ENCODE measurements at regions not wholly inside any gene's neighbourhood (a gene's known extent, or its start where the extent isn't known, plus 50 kb on each side); places are given as distances from the start of the nearest gene placed in this dataset.

GRCh38 chr9:109966643-109967368, 186.8 kb downstream of the PALM2AKAP2 start:
- Histone ChIP-seq H3K9me3 (no peaks in the 10 kb centered on the region), H3K27me3 (no peaks in the 10 kb centered on the region), H3K4me1 (peaks cover 2% of the 10 kb centered on the region), H3K36me3 (no peaks in the 10 kb centered on the region), H3K4me3 (no peak overlapping the region), H3K27ac (no peak overlapping the region)
- WGBS: 87% methylated on average over 13 of the region's 13 CpGs
- no peak for TF ChIP-seq POLR2A (IDR thresholded peaks at IDR 0.05)
- TF ChIP-seq POLR2AphosphoS5 (IDR thresholded peaks at IDR 0.05): no peak
- TF ChIP-seq EP300 (IDR thresholded peaks at IDR 0.05): no peak
- TF ChIP-seq CTCF (IDR thresholded peaks at IDR 0.05): no peak
- no peak for DNase-seq (ENCODE audit: low spot score in 2 of 2)

DNA sequence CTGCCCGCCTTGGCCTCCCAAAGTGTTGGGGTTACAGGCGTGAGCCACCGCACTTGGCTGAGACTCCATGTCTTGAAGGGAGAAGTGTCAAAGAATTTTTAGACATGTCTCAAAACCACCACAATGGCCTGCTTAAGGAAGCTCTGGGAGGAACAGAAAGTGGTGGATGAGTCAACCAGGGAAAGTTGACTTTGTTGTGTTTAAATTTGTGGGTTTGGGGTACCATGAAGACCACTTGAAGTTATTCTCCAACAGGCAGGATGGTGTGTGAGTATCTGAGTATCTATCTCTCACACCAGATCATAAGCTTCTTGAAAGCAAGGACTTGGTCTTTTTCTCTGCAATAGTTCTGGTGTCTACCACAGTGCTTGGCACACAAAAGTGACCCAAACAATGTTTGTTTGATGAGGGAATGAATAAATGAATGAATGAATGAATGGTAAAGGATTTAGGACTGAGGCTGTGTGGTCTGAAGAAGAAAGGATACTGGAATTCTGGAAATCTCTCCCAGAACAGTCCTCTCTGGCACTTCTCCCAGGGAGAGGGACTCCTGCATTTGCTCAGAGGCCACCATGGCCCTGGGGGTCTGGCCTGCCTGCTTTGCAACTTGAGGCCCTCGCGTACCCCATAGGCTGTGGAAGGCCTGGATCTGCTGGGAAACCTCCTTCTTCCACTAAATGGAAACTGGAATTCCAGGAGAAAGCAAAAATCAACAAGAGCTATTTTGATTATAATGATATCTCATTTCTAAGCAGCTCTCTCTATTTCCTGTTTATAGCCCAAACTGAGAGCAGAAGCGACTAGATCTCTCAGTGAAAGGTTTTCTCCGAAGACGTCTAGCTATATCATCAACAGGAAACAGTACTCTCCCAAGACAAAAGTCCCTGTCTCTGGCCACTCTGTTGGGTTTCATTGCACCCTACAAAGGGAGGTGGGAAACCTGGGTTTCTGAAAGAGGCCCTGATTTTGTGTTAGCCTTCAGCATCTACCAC, 187.9 kb downstream of the PALM2AKAP2 start:
- H3K36me3 ChIP-seq: no peaks in the 10 kb centered on the region
- H3K27ac ChIP-seq: no peak overlapping the region
- H3K27me3 ChIP-seq: no peaks in the 10 kb centered on the region
- H3K4me3 ChIP-seq: no peak overlapping the region
- DNase-seq (ENCODE audit: low spot score in 2 of 2): no peak
- WGBS: 78% methylated on average over 8 of the region's 8 CpGs
- peaks cover 2% of the 10 kb centered on the region for H3K4me1 ChIP-seq
- no peaks in the 10 kb centered on the region for H3K9me3 ChIP-seq
- no peak for TF ChIP-seq EP300 (IDR thresholded peaks at IDR 0.05)
- TF ChIP-seq POLR2A (IDR thresholded peaks at IDR 0.05): no peak
- TF ChIP-seq POLR2AphosphoS5 (IDR thresholded peaks at IDR 0.05): no peak
- no peak for TF ChIP-seq CTCF (IDR thresholded peaks at IDR 0.05)

DNA sequence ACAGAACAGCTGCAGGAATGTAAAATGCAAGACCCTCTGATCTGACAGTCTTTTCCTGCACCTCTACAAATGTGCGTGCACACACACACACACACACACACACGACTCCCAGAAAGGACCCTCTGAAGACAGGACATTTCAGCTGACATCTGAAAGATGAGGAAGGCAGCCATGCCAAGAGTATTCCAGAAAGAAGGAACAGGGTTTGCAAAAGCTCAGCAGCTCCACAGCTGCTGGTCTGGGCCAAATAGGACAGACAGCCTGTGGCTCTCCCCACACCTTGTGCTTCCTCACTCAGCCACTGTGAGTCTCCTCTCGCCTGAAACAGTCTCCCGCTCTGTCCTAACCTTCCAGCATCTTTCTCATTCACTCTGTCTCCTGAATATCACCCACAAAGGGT, 189.0 kb downstream of the PALM2AKAP2 start:
- TF ChIP-seq CTCF (IDR thresholded peaks at IDR 0.05): no peak
- TF ChIP-seq POLR2AphosphoS5 (IDR thresholded peaks at IDR 0.05): no peak
- no peak for TF ChIP-seq EP300 (IDR thresholded peaks at IDR 0.05)
- no peak for TF ChIP-seq POLR2A (IDR thresholded peaks at IDR 0.05)
- Histone ChIP-seq H3K4me3 (no peak overlapping the region), H3K9me3 (no peaks in the 10 kb centered on the region), H3K36me3 (no peaks in the 10 kb centered on the region), H3K4me1 (peaks cover 2% of the 10 kb centered on the region), H3K27me3 (no peaks in the 10 kb centered on the region), H3K27ac (no peak overlapping the region)
- no peak for DNase-seq (ENCODE audit: low spot score in 2 of 2)
- WGBS: 70% methylated on average over 4 of the region's 4 CpGs

- WGBS: 92% methylated on average over 1 of the region's 1 CpG
- H3K27ac ChIP-seq: no peak overlapping the region
- H3K4me1 ChIP-seq: peaks cover 2% of the 10 kb centered on the region
These were observed 189.7 kb downstream of the PALM2AKAP2 start for GRCh38 chr9:109969573-109970237.

More at GRCh38 chr9:109969573-109970237, 189.7 kb downstream of the PALM2AKAP2 start:
- Histone ChIP-seq H3K4me3 (no peak overlapping the region), H3K9me3 (no peaks in the 10 kb centered on the region), H3K27me3 (no peaks in the 10 kb centered on the region), H3K36me3 (no peaks in the 10 kb centered on the region)
- no peak for DNase-seq (ENCODE audit: low spot score in 2 of 2)
- TF ChIP-seq POLR2AphosphoS5 (IDR thresholded peaks at IDR 0.05): no peak
- no peak for TF ChIP-seq POLR2A (IDR thresholded peaks at IDR 0.05)
- TF ChIP-seq CTCF (IDR thresholded peaks at IDR 0.05): no peak
- TF ChIP-seq EP300 (IDR thresholded peaks at IDR 0.05): no peak
